Muscle of back (tissue), 3 donors: ENCODE measurements at regions not wholly inside any gene's neighbourhood (a gene's known extent, or its start where the extent isn't known, plus 50 kb on each side); places are given as distances from the start of the nearest gene placed in this dataset.
"Not testable (repeated sequence)": the region's sequence is repeated elsewhere in the genome, so short reads cannot be mapped to it uniquely, and the experiment has no call there.

ENCODE experiments used
- DNase-seq, 3 donors: peaks; one replicate each; pipeline versions ENCODE4 v3.0.0 to v3.0.0-alpha.2; 2013

DNA sequence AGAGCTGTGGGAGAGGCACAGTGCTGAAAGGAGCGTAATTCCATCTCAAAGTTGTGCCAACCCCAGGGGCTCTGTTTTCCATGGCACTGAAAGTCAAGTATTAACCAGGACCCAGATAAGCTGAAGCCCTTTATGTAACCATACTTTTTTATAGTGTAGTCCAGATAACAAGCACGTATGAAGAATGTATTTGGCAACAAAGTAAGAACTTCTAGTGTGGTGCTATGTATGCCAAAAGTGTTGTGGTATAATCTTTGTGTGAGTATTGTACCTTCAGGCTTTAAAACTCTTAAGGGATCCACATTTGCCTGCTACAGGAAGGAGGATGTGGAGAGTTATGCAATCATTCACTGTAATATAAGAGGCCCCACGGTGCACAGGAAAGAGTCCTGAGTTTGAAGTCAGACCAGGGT, 129.4 kb downstream of the IBTK start:
- DNase-seq = peak in 1 of 3 donors; percentile 26

DNA sequence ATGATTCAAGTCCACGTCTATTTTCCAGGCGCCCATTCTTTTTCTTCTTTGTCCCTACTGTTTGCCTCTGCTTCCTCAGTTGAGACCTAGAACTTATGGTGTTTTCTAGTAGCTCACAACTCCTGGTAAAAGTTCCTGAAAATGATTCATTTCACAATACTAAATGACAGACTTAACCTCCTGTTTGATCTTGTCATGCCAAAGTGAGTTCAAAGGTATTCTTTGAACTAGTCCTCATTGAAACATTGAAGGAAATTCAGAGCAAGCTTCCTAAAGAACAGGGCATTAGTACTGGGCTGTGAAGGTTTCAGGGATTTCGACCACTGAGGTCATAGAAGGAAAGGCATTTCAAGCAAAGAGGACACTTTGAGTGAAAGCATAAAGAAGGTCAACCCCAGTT, 132.8 kb downstream of the IBTK start:
- no peak for DNase-seq

GRCh38 chr6:82113231-82113630, 134.3 kb downstream of the IBTK start:
- no peak for DNase-seq

DNA sequence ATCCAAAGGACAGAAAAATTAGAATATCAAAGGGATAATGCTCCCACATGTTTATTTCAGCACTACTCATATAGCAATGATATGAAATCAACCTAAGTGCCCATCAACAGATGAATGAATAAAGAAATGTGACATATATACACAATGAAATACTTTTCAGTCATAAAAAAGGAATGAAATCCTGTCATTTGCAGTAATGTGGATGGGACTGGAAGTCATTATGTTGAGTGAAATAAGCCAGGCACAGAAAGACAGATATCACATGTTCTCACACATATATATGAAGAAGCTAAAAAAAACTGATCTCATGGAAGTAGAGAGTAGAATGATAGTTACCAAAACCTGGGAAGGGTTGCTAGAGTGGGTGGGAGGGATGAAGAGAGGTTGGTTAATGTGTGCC, 135.7 kb downstream of the IBTK start:
- DNase-seq = no peak

DNA sequence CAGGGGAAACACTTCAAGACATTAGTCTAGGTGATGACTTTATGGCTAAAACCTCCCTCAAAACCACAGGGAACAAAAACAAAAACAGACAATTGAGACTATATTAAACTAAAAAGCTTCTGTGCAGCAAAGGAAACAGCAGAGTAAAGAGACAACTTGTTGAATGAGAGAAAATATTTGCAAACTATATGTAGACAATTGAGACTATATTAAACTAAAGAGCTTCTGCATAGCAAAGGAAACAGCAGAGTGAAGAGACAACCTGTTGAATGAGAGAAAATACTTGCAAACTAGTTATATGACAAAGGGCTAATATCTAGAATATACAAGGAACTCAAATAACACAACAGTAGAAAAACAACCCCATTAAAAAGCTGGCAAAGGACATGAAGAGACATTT, 136.4 kb downstream of the IBTK start:
- DNase-seq = no peak

GRCh38 chr6:82103171-82103570, 144.4 kb downstream of the IBTK start:
- not testable (repeated sequence) for DNase-seq

DNA sequence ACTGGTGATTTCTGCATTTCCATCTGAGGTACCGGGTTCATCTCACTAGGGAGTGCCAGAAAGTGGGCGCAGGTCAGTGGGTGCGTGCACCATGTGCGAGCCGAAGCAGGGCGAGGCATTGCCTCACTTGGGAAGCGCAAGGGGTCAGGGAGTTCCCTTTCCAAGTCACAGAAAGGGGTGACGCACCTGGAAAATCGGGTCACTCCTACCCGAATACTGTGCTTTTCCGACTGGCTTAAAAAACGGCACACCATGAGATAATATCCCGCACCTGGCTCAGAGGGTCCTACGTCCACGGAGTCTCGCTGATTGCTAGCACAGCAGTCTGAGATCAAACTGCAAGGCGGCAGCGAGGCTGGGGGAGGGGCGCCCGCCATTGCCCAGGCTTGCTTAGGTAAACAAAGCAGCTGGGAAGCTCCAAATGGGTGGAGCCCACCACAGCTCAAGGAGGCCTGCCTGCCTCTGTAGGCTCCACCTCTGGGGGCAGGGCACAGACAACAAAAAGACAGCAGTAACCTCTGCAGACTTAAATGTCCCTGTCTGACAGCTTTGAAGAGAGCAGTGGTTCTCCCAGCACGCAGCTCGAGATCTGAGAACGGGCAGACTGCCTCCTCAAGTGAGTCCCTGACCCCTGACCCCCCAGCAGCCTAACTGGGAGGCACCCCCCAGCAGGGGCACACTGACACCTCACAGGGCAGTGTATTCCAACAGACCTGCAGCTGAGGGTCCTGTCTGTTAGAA, 146.0 kb downstream of the IBTK start:
- DNase-seq = not testable (repeated sequence)

DNA sequence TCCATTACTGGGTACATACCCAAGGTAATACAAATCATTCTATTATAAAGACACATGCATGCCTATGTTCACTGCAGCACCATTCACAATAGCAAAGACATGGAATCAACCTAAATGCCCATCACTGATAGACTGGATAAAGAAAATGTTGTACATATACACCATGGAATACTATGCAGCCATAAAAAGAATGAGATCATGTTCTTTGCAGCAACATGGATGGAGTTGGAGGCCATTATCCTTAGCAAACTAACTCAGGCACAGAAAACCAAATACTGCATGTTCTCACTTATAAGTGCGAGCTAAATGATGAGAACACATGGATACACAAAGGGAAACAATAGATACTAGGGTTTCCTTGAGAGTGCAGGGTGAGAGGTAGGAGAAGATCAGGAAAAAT, 146.8 kb downstream of the IBTK start:
- DNase-seq = not testable (repeated sequence)

GRCh38 chr6:82097676-82098075, 149.9 kb downstream of the IBTK start:
- no peak for DNase-seq

DNA sequence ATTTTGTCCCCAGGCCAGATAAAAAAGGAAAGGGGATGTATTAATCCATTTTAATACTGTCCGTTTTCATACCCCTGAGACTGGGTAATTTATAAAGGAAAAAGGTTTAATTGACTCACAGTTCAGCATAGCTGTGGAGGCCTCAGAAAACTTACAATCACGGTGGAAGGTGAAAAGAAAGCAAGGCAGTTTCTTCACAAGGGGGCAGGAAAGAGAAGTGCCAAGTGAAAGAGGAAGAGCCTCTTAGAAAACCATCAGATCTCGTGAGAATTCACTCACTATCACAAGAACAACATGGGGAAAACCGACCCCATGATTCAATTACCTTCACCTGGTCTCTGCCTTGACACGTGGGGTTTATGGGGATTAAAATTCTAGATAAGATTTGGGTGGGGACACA, 152.5 kb downstream of the IBTK start:
- DNase-seq = no peak

DNA sequence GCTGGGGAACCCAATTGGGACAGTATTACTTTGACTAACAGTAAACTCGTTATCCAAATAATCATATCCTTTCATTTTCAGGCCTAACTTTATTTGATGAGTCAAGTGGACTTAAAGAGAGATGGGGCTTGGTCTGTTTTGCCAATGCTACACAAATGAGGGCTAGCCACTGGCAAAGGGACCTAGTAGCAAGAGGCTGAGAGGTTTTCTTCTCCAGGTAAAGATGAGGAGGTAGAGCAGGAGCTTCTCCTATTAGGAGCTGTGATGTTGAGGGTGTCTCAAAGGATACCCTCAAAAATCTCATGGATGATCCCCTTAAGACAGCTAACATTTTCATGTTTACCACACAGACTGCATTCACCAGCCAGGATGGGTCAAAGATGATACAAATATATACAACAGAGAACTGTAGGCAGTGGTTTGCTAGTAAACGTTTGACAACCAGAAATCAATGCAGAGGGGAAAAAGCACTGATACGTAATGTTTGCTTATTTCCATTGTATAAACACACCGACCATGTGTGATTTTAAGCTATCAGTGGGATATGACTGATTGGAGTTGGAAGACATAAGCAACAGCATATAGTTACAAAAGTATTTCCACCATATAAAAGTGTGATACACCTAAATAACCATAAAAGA, 153.3 kb downstream of the IBTK start:
- no peak for DNase-seq

- DNase-seq = no peak
These were observed 158.4 kb downstream of the IBTK start for GRCh38 chr6:82088978-82089771.

DNA sequence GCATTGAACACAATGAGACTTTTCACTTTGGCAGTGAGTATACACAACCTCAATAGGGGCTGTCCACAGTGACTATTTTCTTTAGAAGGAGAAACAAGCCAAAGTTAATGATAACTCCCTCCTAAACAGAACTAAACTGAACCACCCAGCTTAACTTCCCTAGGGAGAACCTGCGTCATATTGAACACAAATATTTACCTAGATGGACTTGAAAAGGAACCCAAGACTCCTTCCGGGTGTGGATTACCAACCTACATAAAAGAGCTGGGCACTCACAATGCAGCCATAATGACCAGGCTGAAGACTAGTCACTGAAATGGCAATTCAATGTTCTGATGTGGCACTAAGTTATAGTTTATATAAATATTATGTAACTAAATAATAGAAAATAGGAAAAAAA, 160.6 kb downstream of the IBTK start:
- no peak for DNase-seq

GRCh38 chr6:82085701-82086100, 161.8 kb downstream of the IBTK start:
- no peak for DNase-seq

GRCh38 chr6:82084324-82084920, 163.1 kb downstream of the IBTK start:
- no peak for DNase-seq

- DNase-seq = no peak
These were observed 163.9 kb downstream of the IBTK start for GRCh38 chr6:82083646-82084045.

DNA sequence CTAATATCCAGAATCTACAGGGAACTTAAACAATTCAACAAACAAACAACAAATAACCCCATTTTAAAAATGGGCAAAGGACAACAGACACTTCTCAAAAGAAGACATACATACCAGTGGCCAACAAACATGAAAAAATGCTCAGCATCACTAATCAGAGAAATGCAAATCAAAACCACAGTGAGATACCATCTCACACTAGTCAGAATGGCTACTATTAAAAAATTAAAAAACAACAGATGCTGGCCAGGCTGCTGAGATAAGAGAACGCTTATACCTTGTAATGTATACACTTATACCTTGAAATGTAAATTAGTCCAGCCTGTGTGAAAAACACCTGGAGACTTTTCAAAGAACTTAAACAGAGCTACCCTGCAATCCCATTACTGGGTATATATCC, 166.8 kb downstream of the IBTK start:
- DNase-seq = no peak

- DNase-seq = peak in 1 of 3 donors; percentile 10
These were observed 169.1 kb downstream of the IBTK start for GRCh38 chr6:82078286-82078908.

GRCh38 chr6:82076916-82077315, 170.6 kb downstream of the IBTK start:
- DNase-seq = peak in 2 of 3 donors; percentile 53 to 75

DNA sequence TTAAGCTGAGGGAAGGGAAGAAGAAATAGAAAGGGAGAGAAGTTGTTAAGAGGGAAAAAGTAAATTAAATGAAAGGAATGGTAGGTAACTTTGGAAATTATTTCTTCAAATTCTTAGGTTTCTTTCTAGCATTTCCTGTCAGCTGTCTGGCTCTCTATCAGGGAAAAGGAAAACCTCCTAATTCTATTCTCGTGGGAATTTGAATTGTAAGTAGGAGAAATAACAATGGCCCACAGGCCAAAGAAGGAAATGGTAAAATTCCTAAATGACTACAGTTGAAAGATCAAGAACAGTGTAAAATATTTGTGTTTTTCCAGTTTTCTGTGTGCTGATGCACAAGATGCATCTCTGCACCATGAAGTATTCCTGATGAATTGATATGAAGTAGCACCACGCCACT, 173.0 kb downstream of the IBTK start:
- peak in 1 of 3 donors; percentile 52 for DNase-seq

GRCh38 chr6:82073484-82073883, 174.1 kb downstream of the IBTK start:
- DNase-seq = no peak

GRCh38 chr6:82072751-82073150, 174.8 kb downstream of the IBTK start:
- peak; percentile 56 to 80 (median 62) for DNase-seq
